HCT116 (cell line): ENCODE measurements at regions not wholly inside any gene's neighbourhood (a gene's known extent, or its start where the extent isn't known, plus 50 kb on each side); places are given as distances from the start of the nearest gene placed in this dataset.

Source experiments
- ATAC-seq: fragments of 200-7000 bp; cut with Tn5 transposase; 2 replicates; pipeline ENCODE4 v1.9.1; 2020; ENCODE audit warnings: mild to moderate bottlenecking, moderate library complexity
- BruUV-seq: library from RNA; stranded (reverse); fragments of 400-500 nt; replicated peaks from 2 replicates; lab custom pipeline; 2021; lab: Mats Ljungman, UMichigan
- CTCF ChIA-PET: fragments of 300-600 bp; sonication (Branson Sonifier 250); formaldehyde crosslinking; loops from one replicate; lab custom pipeline; 2021; ENCODE audit warnings: antibody characterized with exemption; lab: Charles Lee
- POLR2A ChIA-PET: fragments of 300-600, 350-600 bp; sonication (Branson Sonifier 250); formaldehyde crosslinking; loops from one replicate; lab custom pipeline; 2021; ENCODE audit warnings: antibody characterized with exemption; lab: Charles Lee
- RAD21 ChIA-PET, 2 experiments: fragments of 300-600 bp; sonication (Branson Sonifier 250); formaldehyde crosslinking; loops; one replicate each; lab custom pipeline; 2023; ENCODE audit warnings: low total read pairs in 2 of 2; ENCODE audit not compliant: uncharacterized antibody in 2 of 2, unreplicated experiment in 2 of 2, low non-redundant PET in 1 of 2; lab: Charles Lee
- DNase-seq: peaks from one replicate; pipeline ENCODE4 v3.0.0-alpha.2; 2010; ENCODE audit warnings: low read depth, low spot score
- H2AFZ ChIP-seq: fragments of 200-600 bp; shearing (Covaris generic), sonication (generic); 2 replicates; pipeline ENCODE4 v1.6.1; 2017; ENCODE audit warnings: low read depth, mixed run types, mixed read lengths, antibody characterized with exemption, low read length; ENCODE audit not compliant: poor library complexity, severe bottlenecking
- H3K27ac ChIP-seq: 2 replicates; pipeline ENCODE4 v1.5.1; 2012; ENCODE audit warnings: low read depth, low read length
- H3K27me3 ChIP-seq: fragments of 200-600 bp; sonication (generic); 2 replicates; pipeline ENCODE4 v1.6.1; 2016; ENCODE audit warnings: mixed run types, low read length, mixed read lengths; ENCODE audit not compliant: insufficient read depth
- H3K36me3 ChIP-seq, 2 experiments: fragments of 200-500 bp in 1 of 2; fragments of 200-600 bp in 1 of 2; sonication (Bioruptor generic) in 1 of 2; sonication (generic) in 1 of 2; 2 replicates each; pipeline versions ENCODE4 v1.5.1 to v1.6.1; 2014 to 2016; ENCODE audit warnings: low read length in 2 of 2, inconsistent platforms in 1 of 2, mixed read lengths in 1 of 2, mixed run types in 1 of 2; ENCODE audit not compliant: insufficient read depth in 2 of 2, control insufficient read depth in 1 of 2
- H3K4me1 ChIP-seq, 2 experiments: fragments of 200-600 bp in 1 of 2; sonication (generic) in 1 of 2; 2 replicates each; pipeline versions ENCODE4 v1.5.1 to v1.6.1; 2012 to 2017; ENCODE audit warnings: low read length in 2 of 2, inconsistent platforms in 1 of 2, mild to moderate bottlenecking in 1 of 2, mixed read lengths in 1 of 2, mixed run types in 1 of 2, moderate library complexity in 1 of 2; ENCODE audit not compliant: insufficient read depth in 2 of 2, control insufficient read depth in 1 of 2
- H3K4me2 ChIP-seq: fragments of 200-600 bp; sonication (generic); 2 replicates; pipeline ENCODE4 v1.6.1; 2017; ENCODE audit warnings: mixed run types, low read length, mixed read lengths
- H3K4me3 ChIP-seq, 2 experiments: fragments of 200-600 bp in 1 of 2; sonication (generic) in 1 of 2; replicated peaks in 1 of 2; 2 replicates each; pipeline ENCODE4 v1.5.1; 2011 to 2016; ENCODE audit warnings: low read length in 2 of 2, control low read depth in 1 of 2, low read depth in 1 of 2, mild to moderate bottlenecking in 1 of 2, mixed read lengths in 1 of 2, mixed run types in 1 of 2
- H3K79me2 ChIP-seq: fragments of 200-600 bp; sonication (generic); 2 replicates; pipeline ENCODE4 v1.6.1; 2017; ENCODE audit warnings: mild to moderate bottlenecking, mixed run types, low read length, moderate library complexity, mixed read lengths; ENCODE audit not compliant: insufficient read depth
- H3K9ac ChIP-seq: fragments of 200-600 bp; sonication (generic); 2 replicates; pipeline ENCODE4 v1.6.1; 2016; ENCODE audit warnings: low read length, mixed read lengths
- H3K9me2 ChIP-seq: fragments of 200-600 bp; sonication (generic), shearing (Covaris generic); 2 replicates; pipeline ENCODE4 v1.6.1; 2017; ENCODE audit warnings: mixed run types, mild to moderate bottlenecking, moderate library complexity; ENCODE audit not compliant: insufficient read depth
- H3K9me3 ChIP-seq, 2 experiments: fragments of 200-500 bp in 1 of 2; fragments of 200-600 bp in 1 of 2; sonication (Bioruptor generic) in 1 of 2; sonication (generic) in 1 of 2; 2 replicates each; pipeline ENCODE4 v1.6.1; 2014 to 2017; ENCODE audit warnings: low read length in 2 of 2, mixed read lengths in 2 of 2, inconsistent platforms in 1 of 2, low read depth in 1 of 2, mild to moderate bottlenecking in 1 of 2, mixed run types in 1 of 2, moderate library complexity in 1 of 2; ENCODE audit not compliant: control insufficient read depth in 1 of 2, insufficient read depth in 1 of 2
- H4K20me1 ChIP-seq: fragments of 200-600 bp; sonication (generic), shearing (Covaris generic); 2 replicates; pipeline ENCODE4 v1.6.1; 2017; ENCODE audit warnings: mixed run types, mild to moderate bottlenecking, moderate library complexity; ENCODE audit not compliant: insufficient read depth
- ATF3 ChIP-seq: IDR thresholded peaks from 2 replicates; pipeline ENCODE4 v1.6.1; 2012
- CEBPB ChIP-seq: IDR thresholded peaks from 2 replicates; pipeline ENCODE4 v1.6.1; 2012; ENCODE audit warnings: low read depth
- CTCF ChIP-seq, 3 experiments: fragments of 200-600 bp in 1 of 3; sonication (generic) in 1 of 3; IDR thresholded peaks in 2 of 3; conservative IDR thresholded peaks in 1 of 3; 2 replicates each; pipeline ENCODE4 v1.5.1; 2012 to 2017; ENCODE audit warnings: low read depth in 2 of 3, low read length in 2 of 3, antibody characterized with exemption in 1 of 3, borderline replicate concordance in 1 of 3, control low read depth in 1 of 3, mild to moderate bottlenecking in 1 of 3, mixed read lengths in 1 of 3, mixed run types in 1 of 3, moderate library complexity in 1 of 3; ENCODE audit not compliant: insufficient read depth in 1 of 3
- ELF1 ChIP-seq: IDR thresholded peaks from 2 replicates; pipeline ENCODE4 v1.6.1; 2012; ENCODE audit warnings: low read depth, borderline replicate concordance
- EZH2phosphoT487 ChIP-seq: fragments of 200-600 bp; IDR thresholded peaks from 2 replicates; pipeline ENCODE4 v1.6.1; 2018; ENCODE audit warnings: antibody characterized with exemption, borderline replicate concordance
- FOSL1 ChIP-seq: IDR thresholded peaks from 2 replicates; pipeline ENCODE4 v1.6.1; 2012; ENCODE audit warnings: low read depth
- JUND ChIP-seq: IDR thresholded peaks from 2 replicates; pipeline ENCODE4 v1.6.1; 2012
- MAX ChIP-seq: IDR thresholded peaks from 2 replicates; pipeline ENCODE4 v1.6.1; 2012
- POLR2A ChIP-seq: IDR thresholded peaks from 2 replicates; pipeline ENCODE4 v1.7.0; 2011; ENCODE audit warnings: borderline replicate concordance; ENCODE audit not compliant: insufficient read depth, insufficient read length; ENCODE audit errors: extremely low read depth
- POLR2AphosphoS5 ChIP-seq: IDR thresholded peaks from 2 replicates; pipeline ENCODE4 v1.6.1; 2011; ENCODE audit warnings: mild to moderate bottlenecking, low read depth, low read length, moderate library complexity
- RAD21 ChIP-seq: IDR thresholded peaks from 2 replicates; pipeline ENCODE4 v1.6.1; 2012; ENCODE audit warnings: low read depth, mild to moderate bottlenecking
- REST ChIP-seq: IDR thresholded peaks from 2 replicates; pipeline ENCODE4 v1.6.1; 2012; ENCODE audit warnings: low read depth
- SP1 ChIP-seq: IDR thresholded peaks from 2 replicates; pipeline ENCODE4 v1.6.1; 2012; ENCODE audit warnings: low read depth
- ZFX ChIP-seq: fragments of 450-650 bp; IDR thresholded peaks from 2 replicates; pipeline ENCODE4 v1.6.1; 2017
- ZNF274 ChIP-seq: fragments of 200-500 bp; sonication (Bioruptor generic); IDR thresholded peaks from 2 replicates; pipeline ENCODE4 v1.6.1; 2014; ENCODE audit warnings: mild to moderate bottlenecking, low read depth, low read length, inconsistent platforms
- intact Hi-C: fragments of 100-400 bp; cut with micrococcal nuclease; formaldehyde crosslinking; loops from 2 replicates; pipeline ENCODE4 v1.10.0; 2022

GRCh38 chr2:82675186-82675585 lies 1783.9 kb downstream of the SUCLG1 start:
- Histone ChIP-seq H3K9me3 (no peaks in the 10 kb centered on the region), H4K20me1 (no peaks in the 10 kb centered on the region), H3K4me2 (no peak overlapping the region), H3K4me3 (no peak overlapping the region), H3K27me3 (no peaks in the 10 kb centered on the region), H3K27ac (no peak overlapping the region)
- ChIA-PET RAD21 (no interaction called here), CTCF (no interaction called here)
- no peak for ATAC-seq
- intact Hi-C loops: no loop called here
- no peak for TF ChIP-seq ATF3
- TF ChIP-seq ELF1: no peak
- TF ChIP-seq, all 23 proteins: peak for 0
- H3K79me2 ChIP-seq: no peaks in the 10 kb centered on the region
- no peaks in the 10 kb centered on the region for H3K4me1 ChIP-seq
- no peak for DNase-seq
- no TSS peak for BruUV-seq
- H3K9me2 ChIP-seq: no peaks in the 10 kb centered on the region
- H3K36me3 ChIP-seq: no peaks in the 10 kb centered on the region
- no peak overlapping the region for H2AFZ ChIP-seq
- POLR2A ChIA-PET: no interaction called here
- no peak overlapping the region for H3K9ac ChIP-seq

GRCh38 chr2:82674652-82675051 lies 1784.4 kb downstream of the SUCLG1 start:
- BruUV-seq: no TSS peak
- Histone ChIP-seq H2AFZ (no peak overlapping the region), H3K9me2 (no peaks in the 10 kb centered on the region), H3K4me2 (no peak overlapping the region), H3K9ac (no peak overlapping the region), H3K27ac (no peak overlapping the region), H3K4me3 (no peak overlapping the region), H3K27me3 (no peaks in the 10 kb centered on the region), H4K20me1 (no peaks in the 10 kb centered on the region), H3K4me1 (no peaks in the 10 kb centered on the region), H3K79me2 (no peaks in the 10 kb centered on the region), H3K36me3 (no peaks in the 10 kb centered on the region), H3K9me3 (no peaks in the 10 kb centered on the region)
- ChIA-PET CTCF (no interaction called here), RAD21 (no interaction called here), POLR2A (no interaction called here)
- no peak for DNase-seq
- no peak for ATAC-seq
- intact Hi-C loops: no loop called here
- TF ChIP-seq JUND (no peak), ELF1 (no peak), SP1 (no peak), REST (no peak), POLR2A (no peak), EZH2phosphoT487 (no peak), MAX (no peak), FOSL1 (no peak), RAD21 (no peak), CEBPB (no peak), POLR2AphosphoS5 (no peak), CTCF (IDR thresholded peaks at IDR 0.05 in 2 of 3, conservative IDR thresholded peaks at IDR 0.05 in 1 of 3; ENCODE audit: borderline replicate concordance in 1 of 3, insufficient read depth in 1 of 3, low read depth in 2 of 3, low read length in 2 of 3) (no peak), ZFX (no peak), ATF3 (no peak), ZNF274 (no peak)
